Liver (tissue), 8 donors: ENCODE measurements at regions not wholly inside any gene's neighbourhood (a gene's known extent, or its start where the extent isn't known, plus 50 kb on each side); places are given as distances from the start of the nearest gene placed in this dataset.

Experiments
- DNase-seq: peaks from one replicate; pipeline ENCODE4 v3.0.0-alpha.2; 2017; ENCODE audit warnings: low spot score
- H3K27ac ChIP-seq, 2 donors: one replicate each; pipeline ENCODE4 v1.7.0; 2013; ENCODE audit warnings: inconsistent platforms in 2 of 2, low read length in 2 of 2, control low read depth in 1 of 2, low read depth in 1 of 2, mild to moderate bottlenecking in 1 of 2
- H3K27me3 ChIP-seq, 4 donors: one replicate each; pipeline versions ENCODE4 v1.6.1 to v1.7.0; 2013; ENCODE audit warnings: low read length in 3 of 4, inconsistent platforms in 1 of 4, mild to moderate bottlenecking in 1 of 4, moderate library complexity in 1 of 4; ENCODE audit not compliant: control insufficient read depth in 4 of 4, insufficient read depth in 4 of 4
- H3K36me3 ChIP-seq, 4 donors: one replicate each; pipeline versions ENCODE4 v1.6.1 to v1.7.0; 2013; ENCODE audit warnings: low read length in 3 of 4, mild to moderate bottlenecking in 3 of 4, low read depth in 1 of 4, moderate library complexity in 1 of 4; ENCODE audit not compliant: control insufficient read depth in 4 of 4, insufficient read depth in 3 of 4
- H3K4me1 ChIP-seq, 4 donors: one replicate each; pipeline versions ENCODE4 v1.6.1 to v1.7.0; 2013; ENCODE audit warnings: low read length in 3 of 4, mild to moderate bottlenecking in 3 of 4, moderate library complexity in 1 of 4; ENCODE audit not compliant: control insufficient read depth in 4 of 4, insufficient read depth in 4 of 4
- H3K4me3 ChIP-seq, 3 donors: one replicate each; pipeline versions ENCODE4 v1.6.1 to v1.7.0; 2013; ENCODE audit warnings: low read length in 3 of 3, control low read depth in 1 of 3, low read depth in 1 of 3, mild to moderate bottlenecking in 1 of 3
- H3K9ac ChIP-seq, 2 donors: one replicate each; pipeline ENCODE4 v1.7.0; 2013; ENCODE audit warnings: low read length in 2 of 2, mild to moderate bottlenecking in 2 of 2, moderate library complexity in 2 of 2, control low read depth in 1 of 2, low read depth in 1 of 2
- H3K9me3 ChIP-seq, 4 donors: one replicate each; pipeline versions ENCODE4 v1.6.1 to v1.7.0; 2013; ENCODE audit warnings: low read length in 3 of 4; ENCODE audit not compliant: control insufficient read depth in 4 of 4
- EGR1 ChIP-seq, 2 donors: IDR thresholded peaks; 2 replicates each; pipeline ENCODE4 v1.6.1; 2016 to 2018; ENCODE audit warnings: antibody characterized with exemption in 2 of 2, low read depth in 2 of 2
- FOXA1 ChIP-seq: IDR thresholded peaks from 2 replicates; pipeline ENCODE4 v1.6.1; 2016; ENCODE audit warnings: antibody characterized with exemption
- FOXA2 ChIP-seq: IDR thresholded peaks from 2 replicates; pipeline ENCODE4 v1.6.1; 2016; ENCODE audit warnings: antibody characterized with exemption
- GABPA ChIP-seq, 2 donors: IDR thresholded peaks in 1 of 2; conservative IDR thresholded peaks in 1 of 2; 2 replicates each; pipeline ENCODE4 v1.6.1; 2016; ENCODE audit warnings: antibody characterized with exemption in 2 of 2, mild to moderate bottlenecking in 1 of 2, moderate library complexity in 1 of 2
- HNF4A ChIP-seq, 2 donors: conservative IDR thresholded peaks; 2 replicates each; pipeline ENCODE4 v1.6.1; 2016; ENCODE audit warnings: antibody characterized with exemption in 2 of 2, mild to moderate bottlenecking in 2 of 2
- HNF4G ChIP-seq: IDR thresholded peaks from 2 replicates; pipeline ENCODE4 v1.6.1; 2016; ENCODE audit warnings: antibody characterized with exemption
- NR2F2 ChIP-seq: IDR thresholded peaks from 2 replicates; pipeline ENCODE4 v1.6.1; 2016; ENCODE audit warnings: antibody characterized with exemption
- RAD21 ChIP-seq, 2 donors: IDR thresholded peaks; 2 replicates each; pipeline ENCODE4 v1.6.1; 2016; ENCODE audit warnings: antibody characterized with exemption in 2 of 2, mild to moderate bottlenecking in 2 of 2
- RXRA ChIP-seq, 2 donors: IDR thresholded peaks; 2 replicates each; pipeline ENCODE4 v1.6.1; 2017 to 2018; ENCODE audit warnings: antibody characterized with exemption in 2 of 2, mild to moderate bottlenecking in 1 of 2
- SP1 ChIP-seq: IDR thresholded peaks from 2 replicates; pipeline ENCODE4 v1.6.1; 2018; ENCODE audit warnings: antibody characterized with exemption, mild to moderate bottlenecking
- TAF1 ChIP-seq: conservative IDR thresholded peaks from 2 replicates; pipeline ENCODE4 v1.6.1; 2016; ENCODE audit warnings: antibody characterized with exemption, mild to moderate bottlenecking
- WGBS: extraction: QIAGEN DNeasy Blood & Tissue Kit; methylation state at CpG from one replicate; pipeline ENCODE4 v1.1.7; 2013; 5-methylcytosine and 5-hydroxymethylcytosine counted together
- TF ChIP-seq, protein P1 (sequence below): fragments of 150-350 bp; IDR thresholded peaks from 2 replicates; pipeline ENCODE4 v1.5.1; 2017; ENCODE audit warnings: improper control_type of control experiment, low read depth, low read length; ENCODE audit not compliant: missing input control
- TF ChIP-seq, protein P2 (sequence below): IDR thresholded peaks from 2 replicates; pipeline ENCODE4 v1.6.1; 2016; ENCODE audit warnings: antibody characterized with exemption, mild to moderate bottlenecking
- TF ChIP-seq, protein P3 (sequence below): IDR thresholded peaks from 2 replicates; pipeline ENCODE4 v1.6.1; 2016; ENCODE audit warnings: antibody characterized with exemption
- TF ChIP-seq, protein P4 (sequence below): IDR thresholded peaks from 2 replicates; pipeline ENCODE4 v1.6.1; 2016; ENCODE audit warnings: antibody characterized with exemption
- donor health status: healthy.
- donor health status: healthy.
- donor health status: healthy.
- donor health status: healthy.
- donor health status: healthy.

GRCh38 chr2:122858075-122858702, 1102.7 kb downstream of the TSN start:
- no peak overlapping the region for H3K4me3 ChIP-seq
- TF ChIP-seq RXRA (IDR thresholded peaks at IDR 0.05) (no peak), FOXA1 (no peak), SP1 (no peak), NR2F2 (no peak), HNF4A (conservative IDR thresholded peaks at IDR 0.05) (no peak), HNF4G (no peak), GABPA (IDR thresholded peaks at IDR 0.05 in 1 of 2, conservative IDR thresholded peaks at IDR 0.05 in 1 of 2) (no peak), TAF1 (no peak), RAD21 (IDR thresholded peaks at IDR 0.05) (no peak)
- TF ChIP-seq, protein P1, sequence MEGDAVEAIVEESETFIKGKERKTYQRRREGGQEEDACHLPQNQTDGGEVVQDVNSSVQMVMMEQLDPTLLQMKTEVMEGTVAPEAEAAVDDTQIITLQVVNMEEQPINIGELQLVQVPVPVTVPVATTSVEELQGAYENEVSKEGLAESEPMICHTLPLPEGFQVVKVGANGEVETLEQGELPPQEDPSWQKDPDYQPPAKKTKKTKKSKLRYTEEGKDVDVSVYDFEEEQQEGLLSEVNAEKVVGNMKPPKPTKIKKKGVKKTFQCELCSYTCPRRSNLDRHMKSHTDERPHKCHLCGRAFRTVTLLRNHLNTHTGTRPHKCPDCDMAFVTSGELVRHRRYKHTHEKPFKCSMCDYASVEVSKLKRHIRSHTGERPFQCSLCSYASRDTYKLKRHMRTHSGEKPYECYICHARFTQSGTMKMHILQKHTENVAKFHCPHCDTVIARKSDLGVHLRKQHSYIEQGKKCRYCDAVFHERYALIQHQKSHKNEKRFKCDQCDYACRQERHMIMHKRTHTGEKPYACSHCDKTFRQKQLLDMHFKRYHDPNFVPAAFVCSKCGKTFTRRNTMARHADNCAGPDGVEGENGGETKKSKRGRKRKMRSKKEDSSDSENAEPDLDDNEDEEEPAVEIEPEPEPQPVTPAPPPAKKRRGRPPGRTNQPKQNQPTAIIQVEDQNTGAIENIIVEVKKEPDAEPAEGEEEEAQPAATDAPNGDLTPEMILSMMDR: no peak
- TF ChIP-seq, protein P2, sequence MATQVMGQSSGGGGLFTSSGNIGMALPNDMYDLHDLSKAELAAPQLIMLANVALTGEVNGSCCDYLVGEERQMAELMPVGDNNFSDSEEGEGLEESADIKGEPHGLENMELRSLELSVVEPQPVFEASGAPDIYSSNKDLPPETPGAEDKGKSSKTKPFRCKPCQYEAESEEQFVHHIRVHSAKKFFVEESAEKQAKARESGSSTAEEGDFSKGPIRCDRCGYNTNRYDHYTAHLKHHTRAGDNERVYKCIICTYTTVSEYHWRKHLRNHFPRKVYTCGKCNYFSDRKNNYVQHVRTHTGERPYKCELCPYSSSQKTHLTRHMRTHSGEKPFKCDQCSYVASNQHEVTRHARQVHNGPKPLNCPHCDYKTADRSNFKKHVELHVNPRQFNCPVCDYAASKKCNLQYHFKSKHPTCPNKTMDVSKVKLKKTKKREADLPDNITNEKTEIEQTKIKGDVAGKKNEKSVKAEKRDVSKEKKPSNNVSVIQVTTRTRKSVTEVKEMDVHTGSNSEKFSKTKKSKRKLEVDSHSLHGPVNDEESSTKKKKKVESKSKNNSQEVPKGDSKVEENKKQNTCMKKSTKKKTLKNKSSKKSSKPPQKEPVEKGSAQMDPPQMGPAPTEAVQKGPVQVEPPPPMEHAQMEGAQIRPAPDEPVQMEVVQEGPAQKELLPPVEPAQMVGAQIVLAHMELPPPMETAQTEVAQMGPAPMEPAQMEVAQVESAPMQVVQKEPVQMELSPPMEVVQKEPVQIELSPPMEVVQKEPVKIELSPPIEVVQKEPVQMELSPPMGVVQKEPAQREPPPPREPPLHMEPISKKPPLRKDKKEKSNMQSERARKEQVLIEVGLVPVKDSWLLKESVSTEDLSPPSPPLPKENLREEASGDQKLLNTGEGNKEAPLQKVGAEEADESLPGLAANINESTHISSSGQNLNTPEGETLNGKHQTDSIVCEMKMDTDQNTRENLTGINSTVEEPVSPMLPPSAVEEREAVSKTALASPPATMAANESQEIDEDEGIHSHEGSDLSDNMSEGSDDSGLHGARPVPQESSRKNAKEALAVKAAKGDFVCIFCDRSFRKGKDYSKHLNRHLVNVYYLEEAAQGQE: no peak
- no peak overlapping the region for H3K9ac ChIP-seq
- H3K27me3 ChIP-seq: peaks cover 0 to 3% (median 0%) of the 10 kb centered on the region in 4 donors
- H3K4me1 ChIP-seq: no peaks in the 10 kb centered on the region
- 71% methylated on average over 2 of the region's 2 CpGs for WGBS
- H3K27ac ChIP-seq: no peak overlapping the region
- peaks cover 0 to 3% (median 1%) of the 10 kb centered on the region in 4 donors for H3K9me3 ChIP-seq
- H3K36me3 ChIP-seq: no peaks in the 10 kb centered on the region
- no peak for DNase-seq

- no peak overlapping the region for H3K27ac ChIP-seq
- no peaks in the 10 kb centered on the region for H3K4me1 ChIP-seq
- no peak for DNase-seq
- peaks cover 0 to 3% (median 0%) of the 10 kb centered on the region in 4 donors for H3K27me3 ChIP-seq
- TF ChIP-seq EGR1 (IDR thresholded peaks at IDR 0.05; ENCODE audit: low read depth in 2 of 2) (no peak), RXRA (IDR thresholded peaks at IDR 0.05) (no peak), TAF1 (no peak), FOXA2 (no peak), NR2F2 (no peak), HNF4G (no peak), RAD21 (IDR thresholded peaks at IDR 0.05) (no peak)
- TF ChIP-seq, protein P1: no peak
- TF ChIP-seq, protein P2: no peak
- TF ChIP-seq, protein P3, sequence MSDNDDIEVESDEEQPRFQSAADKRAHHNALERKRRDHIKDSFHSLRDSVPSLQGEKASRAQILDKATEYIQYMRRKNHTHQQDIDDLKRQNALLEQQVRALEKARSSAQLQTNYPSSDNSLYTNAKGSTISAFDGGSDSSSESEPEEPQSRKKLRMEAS: no peak
- TF ChIP-seq, protein P4, sequence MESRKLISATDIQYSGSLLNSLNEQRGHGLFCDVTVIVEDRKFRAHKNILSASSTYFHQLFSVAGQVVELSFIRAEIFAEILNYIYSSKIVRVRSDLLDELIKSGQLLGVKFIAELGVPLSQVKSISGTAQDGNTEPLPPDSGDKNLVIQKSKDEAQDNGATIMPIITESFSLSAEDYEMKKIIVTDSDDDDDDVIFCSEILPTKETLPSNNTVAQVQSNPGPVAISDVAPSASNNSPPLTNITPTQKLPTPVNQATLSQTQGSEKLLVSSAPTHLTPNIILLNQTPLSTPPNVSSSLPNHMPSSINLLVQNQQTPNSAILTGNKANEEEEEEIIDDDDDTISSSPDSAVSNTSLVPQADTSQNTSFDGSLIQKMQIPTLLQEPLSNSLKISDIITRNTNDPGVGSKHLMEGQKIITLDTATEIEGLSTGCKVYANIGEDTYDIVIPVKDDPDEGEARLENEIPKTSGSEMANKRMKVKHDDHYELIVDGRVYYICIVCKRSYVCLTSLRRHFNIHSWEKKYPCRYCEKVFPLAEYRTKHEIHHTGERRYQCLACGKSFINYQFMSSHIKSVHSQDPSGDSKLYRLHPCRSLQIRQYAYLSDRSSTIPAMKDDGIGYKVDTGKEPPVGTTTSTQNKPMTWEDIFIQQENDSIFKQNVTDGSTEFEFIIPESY: no peak
- H3K9ac ChIP-seq: no peak overlapping the region
- H3K4me3 ChIP-seq: no peak overlapping the region
- H3K36me3 ChIP-seq: no peaks in the 10 kb centered on the region
- WGBS: 84% methylated on average over 5 of the region's 5 CpGs
- peaks cover 0 to 3% (median 1%) of the 10 kb centered on the region in 4 donors for H3K9me3 ChIP-seq
These were observed 1103.4 kb downstream of the TSN start for GRCh38 chr2:122858813-122859212.
